ENCODE measurements at regions not wholly inside any gene's neighbourhood (a gene's known extent, or its start where the extent isn't known, plus 50 kb on each side); places are given as distances from the start of the nearest gene placed in this dataset.

DNA sequence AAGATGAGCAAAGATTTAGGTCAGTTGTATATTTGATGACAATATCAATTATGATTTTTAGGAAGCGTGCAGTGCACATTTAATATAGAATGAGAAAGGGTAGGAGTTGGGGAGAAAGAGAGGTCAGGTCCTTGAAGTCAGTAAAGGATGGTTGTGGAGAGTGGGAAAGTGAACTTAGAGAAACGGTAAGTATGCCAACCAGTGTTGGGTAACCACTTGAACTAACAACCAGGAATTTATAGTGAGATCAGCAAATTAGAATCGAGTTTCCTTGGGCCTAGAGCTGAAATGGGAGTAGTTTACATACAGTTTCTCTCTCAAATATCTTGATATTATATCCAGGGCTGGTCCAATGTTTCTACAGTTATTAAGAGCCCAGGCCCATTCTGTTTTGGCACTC is 188.5 kb upstream of the RBMS3 start:
- Histone ChIP-seq H3K4me1 (ENCODE audit: control insufficient read depth in 1 of 2, insufficient read depth in 2 of 2, low read length in 2 of 2) (no peaks in the 10 kb centered on the region), H3K4me2 (replicated peaks; ENCODE audit: extremely low read depth, low read length, poor library complexity, severe bottlenecking) (no peak overlapping the region), H2AFZ (ENCODE audit: insufficient read depth, low read depth, low read length, poor library complexity, severe bottlenecking) (no peak overlapping the region), H3K9me3 (replicated peaks in 1 of 2; ENCODE audit: control insufficient read depth in 1 of 2, insufficient read depth in 1 of 2, low read length in 2 of 2) (peaks cover 6 to 13% of the 10 kb centered on the region in 2 donors), H3K27me3 (ENCODE audit: control insufficient read depth in 2 of 2, insufficient read depth in 2 of 2, low read length in 2 of 2) (no peaks in the 10 kb centered on the region), H3K27ac (ENCODE audit: low read depth in 1 of 2, low read length in 2 of 2) (no peak overlapping the region), H3K4me3 (replicated peaks in 1 of 3; ENCODE audit: low read depth in 2 of 3, low read length in 3 of 3) (no peak overlapping the region), H3K79me2 (ENCODE audit: insufficient read depth, low read length) (no peaks in the 10 kb centered on the region), H4K20me1 (ENCODE audit: insufficient read depth, low read length) (no peaks in the 10 kb centered on the region), H3K36me3 (replicated peaks in 1 of 2; ENCODE audit: control insufficient read depth in 1 of 2, insufficient read depth in 2 of 2, low read length in 2 of 2) (no peaks in the 10 kb centered on the region), H3K9ac (ENCODE audit: insufficient read depth, low read length, poor library complexity, severe bottlenecking) (no peak overlapping the region)
- 36% methylated on average over 2 of the region's 3 CpGs for WGBS (ENCODE audit: insufficient coverage)
- Mint-ChIP-seq H3K36me3 (no peaks in the 10 kb centered on the region), H3K4me3 (no peak overlapping the region), H3K4me1 (no peaks in the 10 kb centered on the region), H3K27me3 (ENCODE audit: low read depth in 3 of 3) (no peaks in the 10 kb centered on the region), H3K27ac (no peak overlapping the region), H3K9me3 (peaks cover 2 to 11% (median 6%) of the 10 kb centered on the region in 7 donors)
- intact Hi-C loops (cut with micrococcal nuclease), result no loop called here
- DNase-seq, result no peak
- no peak for TF ChIP-seq CTCF (IDR thresholded peaks at IDR 0.05)

DNA sequence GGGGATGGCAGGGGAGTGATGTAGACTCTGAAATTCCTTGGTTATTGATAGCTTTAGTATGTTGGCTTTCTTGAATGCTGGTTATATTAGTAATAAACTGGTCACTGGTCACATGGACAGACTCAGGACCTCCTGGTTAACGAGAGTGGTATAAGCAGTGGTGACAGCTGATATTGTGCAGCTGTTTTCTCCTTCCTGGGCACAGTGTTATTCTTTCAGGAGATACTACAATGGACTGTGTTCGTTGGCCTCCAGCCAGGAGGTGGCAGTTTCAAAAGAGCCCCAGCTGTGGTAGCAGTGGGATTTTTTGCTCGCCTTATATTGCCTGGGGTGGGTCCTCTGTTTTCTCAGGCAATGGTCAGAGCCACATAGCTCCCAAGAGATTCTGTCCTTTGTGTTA is 181.6 kb upstream of the RBMS3 start:
- Mint-ChIP-seq H3K27me3 (ENCODE audit: low read depth in 3 of 3) (no peaks in the 10 kb centered on the region), H3K4me3 (no peak overlapping the region), H3K4me1 (no peaks in the 10 kb centered on the region), H3K36me3 (no peaks in the 10 kb centered on the region), H3K9me3 (peaks cover 5 to 20% (median 13%) of the 10 kb centered on the region in 7 donors), H3K27ac (no peak overlapping the region)
- Histone ChIP-seq H3K4me1 (ENCODE audit: control insufficient read depth in 1 of 2, insufficient read depth in 2 of 2, low read length in 2 of 2) (no peaks in the 10 kb centered on the region), H2AFZ (ENCODE audit: insufficient read depth, low read depth, low read length, poor library complexity, severe bottlenecking) (no peak overlapping the region), H4K20me1 (ENCODE audit: insufficient read depth, low read length) (no peaks in the 10 kb centered on the region), H3K9me3 (replicated peaks in 1 of 2; ENCODE audit: control insufficient read depth in 1 of 2, insufficient read depth in 1 of 2, low read length in 2 of 2) (peaks cover 17 to 18% of the 10 kb centered on the region in 2 donors), H3K36me3 (replicated peaks in 1 of 2; ENCODE audit: control insufficient read depth in 1 of 2, insufficient read depth in 2 of 2, low read length in 2 of 2) (no peaks in the 10 kb centered on the region), H3K79me2 (ENCODE audit: insufficient read depth, low read length) (no peaks in the 10 kb centered on the region), H3K9ac (ENCODE audit: insufficient read depth, low read length, poor library complexity, severe bottlenecking) (no peak overlapping the region), H3K27ac (ENCODE audit: low read depth in 1 of 2, low read length in 2 of 2) (no peak overlapping the region), H3K4me2 (replicated peaks; ENCODE audit: extremely low read depth, low read length, poor library complexity, severe bottlenecking) (no peak overlapping the region), H3K27me3 (ENCODE audit: control insufficient read depth in 2 of 2, insufficient read depth in 2 of 2, low read length in 2 of 2) (no peaks in the 10 kb centered on the region), H3K4me3 (replicated peaks in 1 of 3; ENCODE audit: low read depth in 2 of 3, low read length in 3 of 3) (no peak overlapping the region)
- TF ChIP-seq CTCF (IDR thresholded peaks at IDR 0.05), result no peak
- DNase-seq, result no peak
- intact Hi-C loops (cut with micrococcal nuclease), result no loop called here
- WGBS (ENCODE audit: insufficient coverage), result 84% methylated on average over 2 of the region's 3 CpGs

All from CD14-positive monocyte (primary cell).